Hematopoietic multipotent progenitor cell treated with erythropoietin and hydrocortisone succinate and interleukin-3 and kit ligand, for 8 days (in vitro differentiated cells): ENCODE measurements at regions not wholly inside any gene's neighbourhood (a gene's known extent, or its start where the extent isn't known, plus 50 kb on each side); places are given as distances from the start of the nearest gene placed in this dataset.

Experiments used
- DNase-seq: peaks from one replicate; pipeline ENCODE4 v3.0.0-alpha.2; 2015

DNA sequence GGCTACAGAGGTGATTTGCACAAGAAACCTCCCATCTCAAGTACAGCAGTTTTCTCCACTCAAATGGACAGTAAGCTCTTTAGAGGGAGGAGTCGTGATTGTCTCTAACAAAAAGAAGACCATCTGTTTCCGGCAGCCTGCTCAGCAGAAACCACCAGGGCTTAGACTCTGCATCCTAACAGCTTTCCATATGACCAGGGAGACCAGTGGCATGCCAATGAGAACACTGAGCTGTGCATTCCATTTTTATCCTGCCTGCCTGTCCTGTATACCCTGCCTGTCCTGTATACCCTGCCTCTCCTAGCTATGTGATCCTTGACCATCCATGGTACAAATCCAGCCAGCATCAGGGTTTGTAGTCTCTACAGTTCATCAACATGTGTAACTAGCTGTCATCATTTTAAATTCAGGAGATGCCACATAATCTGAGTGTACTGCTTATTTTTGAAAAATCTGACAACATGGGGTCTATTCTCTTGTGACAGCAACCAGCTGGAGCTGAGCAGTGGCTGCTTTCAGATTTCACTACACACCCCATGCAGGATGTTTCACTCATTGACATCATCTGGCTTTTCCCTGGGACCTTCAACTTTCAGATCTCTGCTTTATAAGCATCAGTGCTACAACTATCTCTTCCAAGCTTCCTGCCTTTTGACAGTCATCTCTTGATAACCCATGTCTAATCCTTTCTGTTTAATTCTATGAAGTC, 50.5 kb upstream of the POU2AF2 start:
- DNase-seq, result no peak

DNA sequence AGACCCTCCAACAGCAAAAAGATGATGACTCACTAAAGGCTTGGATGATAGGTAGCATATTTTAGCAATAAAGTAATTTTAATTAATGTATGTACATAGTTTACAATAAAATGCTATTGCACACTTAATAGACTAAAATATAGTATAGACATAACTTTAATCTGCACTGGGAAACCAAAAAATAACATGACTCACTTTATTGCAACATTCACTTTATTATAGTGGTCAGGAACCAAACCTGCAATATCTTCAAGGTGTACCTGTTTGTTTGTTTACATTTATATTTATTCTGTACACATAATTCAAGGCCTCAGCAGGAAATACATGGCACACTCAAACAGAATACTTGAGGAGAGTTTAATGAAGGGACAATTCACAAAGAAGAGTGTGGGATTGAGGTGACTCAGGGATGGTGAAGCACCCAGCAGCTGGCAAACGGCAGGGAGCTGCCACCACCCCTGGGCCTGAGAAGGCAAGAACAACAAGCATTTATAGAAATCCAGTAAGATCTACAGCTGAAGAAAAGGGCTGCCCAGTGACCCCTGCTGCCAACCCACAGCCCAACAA, 51.5 kb upstream of the POU2AF2 start:
- DNase-seq, result no peak

DNA sequence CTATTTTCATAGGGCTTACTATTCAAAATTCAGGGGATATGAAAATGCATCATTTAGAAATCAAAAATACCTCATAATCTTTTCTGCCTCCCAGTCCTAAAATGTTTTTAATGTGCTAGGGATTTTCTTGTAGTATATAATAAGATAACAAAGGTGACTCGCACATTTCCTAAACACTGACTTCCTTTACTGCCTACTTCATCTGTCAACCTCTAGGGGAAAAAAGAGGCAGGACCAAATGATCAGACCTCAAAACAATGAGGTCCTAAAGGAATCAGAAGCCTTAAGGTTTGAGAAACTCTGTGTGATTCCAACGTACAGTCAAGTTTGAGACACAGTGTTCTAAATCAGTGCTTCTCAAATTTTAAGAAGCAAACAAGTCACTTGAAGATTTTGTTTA, 56.1 kb upstream of the POU2AF2 start:
- DNase-seq, result no peak

DNA sequence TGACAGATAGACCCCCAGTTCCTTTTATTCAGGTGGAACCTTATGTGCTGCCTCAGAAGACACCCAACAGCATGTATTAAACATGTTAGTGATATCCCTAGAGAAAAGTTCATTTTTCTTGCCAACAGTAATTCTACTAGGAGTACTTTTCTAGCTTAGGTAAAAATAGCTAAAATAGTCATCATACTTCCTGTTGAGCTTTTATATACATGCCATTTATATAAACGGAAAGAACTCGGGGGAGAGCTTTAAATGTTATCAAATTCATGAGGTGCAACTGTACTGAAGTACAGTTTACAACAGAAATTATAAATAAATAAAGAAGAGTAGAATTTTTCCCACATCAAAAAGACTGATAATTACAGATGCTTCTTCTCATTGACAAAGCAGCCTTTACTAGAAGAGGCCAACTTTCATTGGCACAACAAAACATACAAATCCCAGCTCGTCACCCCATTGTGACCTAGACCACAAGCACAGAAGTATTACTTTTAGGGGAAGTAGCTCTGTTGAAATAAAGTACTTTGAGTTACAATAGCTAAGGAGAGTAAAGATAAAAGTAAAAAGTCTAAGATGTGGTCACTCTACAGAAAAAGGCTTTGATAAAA, 59.1 kb upstream of the POU2AF2 start:
- DNase-seq, result no peak

DNA sequence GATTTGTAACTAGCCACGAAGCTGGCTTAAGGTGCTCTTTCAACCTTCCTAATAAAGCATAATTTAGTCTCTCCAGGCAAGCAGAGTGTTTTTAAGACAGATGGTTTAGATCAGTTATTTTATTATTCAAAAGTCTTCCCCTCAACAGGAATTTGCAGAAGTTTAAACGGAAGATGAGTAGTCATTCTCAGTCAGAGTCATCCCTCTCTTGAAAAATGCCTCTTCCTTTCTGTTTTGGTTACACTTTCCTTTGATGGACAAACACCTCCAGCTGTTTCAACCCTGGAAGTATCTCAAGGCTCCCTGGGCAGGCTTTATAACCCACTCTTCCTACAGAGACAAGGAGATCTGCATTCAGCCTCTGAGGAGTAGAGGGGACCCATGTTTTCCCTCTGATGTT, 60.3 kb upstream of the POU2AF2 start:
- DNase-seq, result no peak

DNA sequence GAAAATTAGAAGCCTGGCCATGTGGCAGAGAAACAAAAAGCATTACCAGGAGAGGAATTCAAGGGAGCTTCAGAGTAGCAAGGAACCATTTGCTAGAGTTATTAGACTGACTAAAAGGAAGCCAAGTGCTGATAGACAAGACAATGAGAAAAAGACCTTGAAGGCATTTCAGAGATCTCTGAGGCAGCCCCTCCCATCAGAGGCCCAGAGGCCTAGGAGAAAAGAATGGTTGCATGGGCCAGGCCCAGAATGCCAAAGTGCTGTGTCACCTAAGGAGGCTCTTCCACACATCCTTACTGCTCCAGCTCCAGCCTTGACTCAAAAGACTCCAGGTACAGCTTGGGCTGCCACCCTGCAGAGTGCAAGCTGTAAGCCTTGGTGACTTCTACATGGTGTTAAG, 61.8 kb upstream of the POU2AF2 start:
- DNase-seq, result no peak

DNA sequence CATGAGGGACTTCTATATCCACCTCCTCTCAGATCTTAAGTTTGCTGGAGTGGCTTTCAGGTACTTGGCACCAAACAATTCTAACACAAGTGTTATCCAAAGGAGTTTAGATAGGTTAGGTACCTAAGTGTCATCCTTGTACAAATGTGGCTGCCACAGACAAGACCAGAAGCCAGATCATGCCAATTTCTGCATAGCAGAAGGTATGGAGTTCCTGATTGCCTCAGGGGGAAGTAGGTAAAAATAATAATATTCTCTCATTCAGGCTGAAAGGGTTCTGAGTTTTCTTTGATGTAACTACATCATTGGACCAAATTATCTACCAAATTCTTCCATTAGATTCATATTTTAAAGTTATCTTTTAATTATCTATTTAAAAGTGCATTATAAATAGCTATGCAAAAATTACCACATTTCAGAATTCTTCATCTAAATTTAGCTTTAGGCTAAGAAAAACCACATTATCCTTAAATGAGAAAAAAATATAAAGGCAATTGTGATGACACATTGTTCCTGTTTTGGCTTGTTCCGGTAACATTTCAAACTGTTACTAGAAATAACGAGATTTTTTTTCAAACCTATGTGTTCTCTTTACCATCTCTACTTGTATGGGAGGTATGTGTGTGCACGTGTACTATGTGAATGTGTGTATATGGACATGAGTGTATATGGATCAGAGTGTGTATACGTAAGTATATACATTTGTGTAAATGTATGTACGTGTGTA, 66.2 kb upstream of the POU2AF2 start:
- no peak for DNase-seq

DNA sequence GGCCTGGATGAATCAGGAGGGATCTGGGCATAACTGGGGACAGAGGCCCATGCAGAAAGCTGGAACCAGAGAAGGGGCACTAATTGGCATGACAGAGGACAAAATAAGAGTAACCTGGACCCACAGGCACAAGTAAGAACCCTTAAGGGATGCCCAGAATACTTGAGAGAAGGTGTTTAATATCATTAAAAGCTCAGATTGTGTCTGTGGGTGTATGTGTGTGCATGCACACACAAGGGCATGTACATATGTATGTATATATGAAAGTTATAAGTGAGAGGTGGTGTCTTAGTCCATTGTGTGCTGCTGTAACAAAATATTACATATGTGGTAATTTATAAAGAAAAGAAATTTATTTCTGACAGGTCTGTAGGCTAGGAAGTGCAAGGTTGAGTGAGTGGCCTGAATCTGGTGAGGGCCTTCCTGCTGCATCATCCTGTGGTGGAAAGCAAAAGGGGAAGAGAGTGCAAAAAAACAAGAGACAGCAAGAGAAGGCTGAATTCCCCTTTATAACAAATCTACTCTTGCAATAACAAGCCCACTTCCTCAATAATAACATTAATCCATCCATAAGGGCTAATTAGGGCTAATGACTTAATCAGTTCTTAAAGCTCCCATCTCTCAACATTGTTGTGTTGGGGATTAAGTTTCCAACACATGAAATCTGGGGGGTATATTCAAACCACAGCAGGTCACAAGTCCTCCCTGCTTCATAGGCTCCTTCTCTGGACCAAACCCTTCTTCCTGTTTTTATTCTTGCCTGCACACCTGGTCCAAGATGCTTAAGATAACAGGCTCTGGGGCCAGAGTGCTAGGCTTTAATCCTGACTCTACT, 68.3 kb upstream of the POU2AF2 start:
- no peak for DNase-seq

DNA sequence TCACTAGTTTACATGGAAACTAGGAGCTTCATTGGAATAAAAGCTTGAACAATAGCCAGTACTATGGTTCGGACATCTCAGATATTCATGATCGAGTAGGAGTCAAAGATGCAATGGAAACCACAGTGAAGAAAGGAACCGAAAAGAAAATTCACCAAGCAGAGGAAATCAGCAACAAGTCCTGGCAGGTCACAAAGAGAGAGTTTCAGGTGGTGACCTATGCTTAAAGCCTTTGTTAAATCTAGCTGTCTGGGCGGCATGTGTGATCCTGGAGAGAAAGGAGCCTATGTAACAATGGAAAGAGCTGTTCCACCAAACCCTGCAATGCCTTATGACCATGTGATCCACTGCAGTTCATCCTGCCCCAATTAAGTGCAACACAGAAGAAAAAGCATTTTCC, 68.9 kb upstream of the POU2AF2 start:
- DNase-seq, result no peak

DNA sequence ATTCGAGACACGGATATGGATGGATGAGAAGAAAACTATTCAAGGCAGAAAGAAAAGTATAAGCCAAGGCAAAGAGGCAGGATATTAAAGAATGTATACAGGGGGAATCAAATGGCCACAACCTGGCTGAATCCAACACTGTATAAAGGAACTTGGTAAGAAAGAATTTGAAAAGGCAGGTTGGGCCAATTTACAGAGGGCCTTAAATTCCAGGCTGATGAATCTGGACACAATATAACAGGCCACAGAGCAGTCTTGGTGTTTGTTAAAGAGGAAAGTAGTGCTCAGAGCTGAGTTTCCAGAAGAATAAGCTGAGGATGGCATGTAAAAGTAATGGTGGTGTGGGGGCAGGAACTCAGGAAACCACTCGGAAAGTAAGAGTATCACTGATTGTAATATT, 72.3 kb upstream of the POU2AF2 start:
- DNase-seq, result no peak

DNA sequence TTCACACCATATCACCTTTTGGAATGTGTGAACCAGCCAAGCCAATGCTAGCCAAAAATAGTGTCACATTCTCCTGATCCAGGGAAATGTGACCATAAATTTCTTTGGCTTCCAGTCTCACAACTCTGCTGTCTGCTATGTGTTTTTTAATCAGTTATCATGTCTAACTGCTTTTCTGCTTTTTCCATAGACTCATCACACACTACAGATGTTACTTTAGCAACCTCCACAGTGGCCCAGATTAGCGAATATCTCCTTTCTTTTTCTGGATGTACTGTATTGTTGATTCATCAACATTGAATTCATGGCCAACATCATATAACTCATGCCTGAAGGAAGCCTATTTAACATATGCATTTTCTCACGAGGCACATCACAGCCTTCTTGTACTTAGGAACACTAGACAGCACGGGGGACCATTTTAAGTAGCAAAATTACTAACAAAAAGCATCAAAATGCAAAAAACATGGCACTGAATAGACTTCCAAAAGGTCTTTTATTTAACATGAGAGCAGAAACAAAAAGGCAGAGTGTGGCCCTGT, 73.1 kb upstream of the POU2AF2 start:
- no peak for DNase-seq

DNA sequence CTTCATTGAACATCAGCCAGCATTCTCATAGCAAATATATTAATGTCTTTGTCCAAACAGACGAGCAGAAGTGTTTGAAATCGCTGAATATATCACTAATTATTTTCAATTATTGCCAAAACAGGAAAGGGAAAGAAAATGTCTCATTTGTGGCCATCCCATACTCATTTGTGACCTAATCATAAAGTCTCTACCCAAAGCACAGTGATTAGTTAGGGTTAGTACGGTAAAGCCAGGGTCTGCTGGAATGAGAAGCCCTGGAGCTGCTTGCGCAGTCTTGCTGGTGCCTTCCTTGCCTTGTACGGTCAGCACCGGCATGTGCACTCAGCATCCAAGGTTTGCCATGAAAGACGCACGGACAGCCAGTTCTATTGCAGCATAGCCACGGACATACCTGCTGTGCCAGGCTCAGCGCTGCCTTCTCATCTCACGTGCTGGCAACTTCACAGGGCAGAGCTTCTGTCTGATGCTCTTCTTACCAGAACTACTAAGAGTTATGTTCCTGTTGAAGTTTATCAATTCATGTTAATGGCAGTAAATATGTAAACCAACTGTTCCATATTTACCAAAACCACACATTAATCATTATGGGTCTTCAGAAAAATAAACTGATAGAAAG, 74.7 kb upstream of the POU2AF2 start:
- no peak for DNase-seq

DNA sequence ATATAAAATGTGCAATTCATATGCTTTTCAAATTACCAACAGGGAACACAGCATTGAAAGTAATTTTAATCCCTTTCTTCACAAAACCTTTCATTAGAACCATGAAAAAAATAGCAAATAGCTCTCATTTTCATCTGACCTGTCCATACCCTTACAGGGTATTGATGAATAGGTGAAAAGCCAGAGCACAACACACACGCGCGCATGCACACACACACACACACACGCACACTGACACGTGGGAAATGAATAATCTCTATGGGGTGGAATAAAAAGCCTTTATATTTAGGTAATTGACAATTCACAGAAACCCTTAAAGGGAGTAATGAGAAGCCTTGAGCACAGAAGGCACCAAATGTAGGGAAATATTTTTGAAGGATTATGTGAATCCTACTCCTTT, 76.2 kb upstream of the POU2AF2 start:
- DNase-seq, result no peak

DNA sequence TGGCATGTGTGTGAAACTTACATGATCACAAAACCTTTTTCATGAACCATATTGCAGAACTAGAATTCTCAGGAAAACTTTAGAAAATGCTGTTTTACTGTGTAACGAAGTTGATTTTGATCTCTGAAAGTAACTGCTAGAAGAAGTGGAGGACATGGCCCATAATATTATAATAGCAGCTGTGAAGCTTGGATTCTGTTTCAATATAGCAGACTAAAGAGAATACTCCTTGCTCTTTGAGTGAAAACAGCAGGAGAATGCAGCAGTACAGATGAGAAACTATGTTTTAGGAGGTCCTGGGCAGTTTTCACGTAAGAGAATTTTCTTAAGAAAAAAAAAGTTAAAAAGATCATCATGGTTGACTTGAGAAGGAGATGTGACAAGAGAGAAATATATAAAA, 76.7 kb upstream of the POU2AF2 start:
- no peak for DNase-seq

DNA sequence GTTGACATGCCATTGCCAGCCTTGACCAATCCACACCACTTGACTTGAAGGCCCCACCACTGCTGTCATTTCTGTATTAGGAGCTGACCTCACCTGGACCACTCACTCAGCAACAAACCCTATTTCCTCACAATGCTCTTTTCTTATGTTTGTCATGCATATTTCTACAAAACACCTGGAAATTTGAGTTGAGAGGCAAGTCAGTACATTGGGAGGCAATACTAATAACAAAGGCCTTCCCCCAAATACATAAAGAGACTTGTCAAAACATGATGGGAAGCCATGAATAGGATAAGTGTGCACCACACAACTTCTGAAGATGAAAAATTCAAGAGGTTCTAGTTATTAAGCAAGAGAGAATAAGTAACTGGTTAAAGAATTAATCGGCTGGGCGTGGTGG, 77.9 kb upstream of the POU2AF2 start:
- no peak for DNase-seq

DNA sequence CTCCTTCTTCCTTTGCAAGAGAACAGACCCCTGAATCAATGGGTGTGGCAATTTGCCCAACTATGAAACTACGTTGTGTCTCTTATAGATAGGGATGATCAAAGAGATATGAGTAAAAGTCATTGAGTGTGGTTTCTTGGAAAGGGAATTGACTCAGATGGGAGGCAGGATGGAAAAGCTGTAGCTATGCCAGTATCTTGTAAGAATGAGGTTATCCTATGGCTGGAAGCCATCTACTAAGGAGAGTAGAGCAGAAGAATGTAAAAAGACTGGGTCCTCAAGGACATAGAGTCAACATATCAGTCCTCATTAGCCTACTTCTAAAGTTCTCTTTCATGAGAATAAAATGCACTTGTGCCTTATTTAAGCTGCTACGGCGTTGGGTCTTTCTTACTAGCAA, 78.9 kb upstream of the POU2AF2 start:
- peak; percentile 18 for DNase-seq

DNA sequence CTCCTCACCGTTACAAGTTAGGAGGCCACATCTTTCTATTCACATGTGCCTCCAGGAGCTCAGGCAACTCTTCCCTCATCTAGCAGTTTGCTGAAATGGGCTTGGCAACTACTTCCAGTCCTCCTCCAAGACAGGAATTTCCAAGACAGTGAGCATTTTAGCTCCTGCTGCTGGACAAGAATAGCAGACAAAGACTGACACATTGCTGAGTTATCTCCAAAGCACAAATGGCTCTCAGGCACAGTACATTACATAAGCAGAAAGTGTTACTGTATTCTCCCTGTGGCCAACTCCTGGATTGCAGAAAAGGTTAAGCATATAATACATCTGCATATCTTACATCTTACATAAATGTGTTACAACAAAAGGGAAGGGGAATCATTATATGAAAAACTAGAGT, 83.2 kb upstream of the POU2AF2 start:
- DNase-seq, result no peak

DNA sequence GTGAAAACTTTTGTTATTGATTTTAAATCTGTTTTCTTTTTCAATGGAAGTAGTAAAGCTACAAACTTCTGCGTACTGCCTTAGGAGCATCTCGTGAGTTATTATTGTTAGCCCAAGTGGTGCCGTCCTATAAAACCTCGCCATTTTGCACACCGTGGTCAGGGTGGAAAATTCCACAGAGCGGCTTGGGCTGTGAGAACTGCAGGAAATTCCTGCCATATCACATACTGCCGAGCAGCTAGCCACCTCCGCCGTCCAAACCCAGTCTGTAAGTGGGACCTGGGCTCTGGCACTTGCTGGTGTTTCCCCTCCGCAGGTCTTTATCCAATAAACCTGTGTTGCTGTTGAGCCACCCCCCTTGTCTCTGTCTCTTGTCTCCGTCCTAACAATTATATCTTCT, 88.0 kb upstream of the POU2AF2 start:
- DNase-seq, result no peak

DNA sequence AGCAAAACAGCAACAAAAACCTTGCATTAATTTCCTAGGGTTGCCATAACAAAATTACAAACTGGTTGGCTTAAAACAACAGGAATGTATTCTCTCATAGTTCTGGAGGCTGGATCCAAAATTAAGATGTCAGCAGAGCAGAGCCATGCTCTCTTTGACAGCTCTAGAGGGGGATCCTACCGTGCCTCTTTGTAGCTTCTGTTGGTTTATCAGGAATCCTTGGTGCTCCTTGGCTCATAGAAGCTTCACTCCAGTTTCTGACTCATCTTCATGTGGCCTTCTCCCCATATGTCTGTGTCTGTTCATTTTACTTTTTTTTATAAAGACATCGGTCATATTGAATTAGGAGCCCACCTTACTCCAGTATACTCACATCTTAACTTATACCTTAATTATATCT, 90.5 kb upstream of the POU2AF2 start:
- no peak for DNase-seq

DNA sequence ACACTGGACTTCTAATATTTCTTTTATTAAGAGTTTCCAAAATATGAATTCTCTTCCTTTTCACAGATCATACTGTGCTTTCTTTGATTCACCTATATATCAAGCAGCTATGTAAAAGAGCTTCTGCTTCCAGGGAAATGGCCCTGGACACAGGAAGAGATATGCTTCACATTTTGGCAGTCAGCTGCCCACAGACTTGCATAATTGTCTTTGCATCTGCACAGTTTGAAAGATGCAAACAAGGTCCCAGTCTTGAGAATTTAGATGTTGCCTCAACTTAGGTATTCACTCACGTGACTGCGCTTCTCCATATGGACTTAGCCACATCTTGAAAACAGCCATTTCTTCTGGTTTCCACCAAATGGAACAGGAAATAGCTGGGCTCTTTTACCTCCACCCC, 92.3 kb upstream of the POU2AF2 start:
- DNase-seq, result no peak

DNA sequence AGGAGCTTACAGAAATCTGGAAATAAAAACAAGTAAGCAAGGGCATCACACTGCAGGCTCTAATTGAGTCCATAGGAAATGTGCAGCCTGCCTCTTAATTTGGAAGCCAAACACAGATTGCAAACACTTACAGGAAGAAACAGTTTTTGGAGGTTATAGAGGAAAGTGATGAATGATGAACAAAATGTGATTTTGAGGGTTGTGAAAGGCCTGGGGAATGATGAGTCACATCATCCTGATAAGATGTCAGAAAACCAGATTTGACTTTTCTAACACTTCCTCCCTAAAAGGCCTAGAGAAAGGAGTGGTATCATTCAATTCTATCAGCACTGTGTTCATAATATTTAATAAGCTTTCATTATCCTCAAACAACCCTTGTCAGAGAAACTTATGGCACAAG, 96.6 kb upstream of the POU2AF2 start:
- no peak for DNase-seq

DNA sequence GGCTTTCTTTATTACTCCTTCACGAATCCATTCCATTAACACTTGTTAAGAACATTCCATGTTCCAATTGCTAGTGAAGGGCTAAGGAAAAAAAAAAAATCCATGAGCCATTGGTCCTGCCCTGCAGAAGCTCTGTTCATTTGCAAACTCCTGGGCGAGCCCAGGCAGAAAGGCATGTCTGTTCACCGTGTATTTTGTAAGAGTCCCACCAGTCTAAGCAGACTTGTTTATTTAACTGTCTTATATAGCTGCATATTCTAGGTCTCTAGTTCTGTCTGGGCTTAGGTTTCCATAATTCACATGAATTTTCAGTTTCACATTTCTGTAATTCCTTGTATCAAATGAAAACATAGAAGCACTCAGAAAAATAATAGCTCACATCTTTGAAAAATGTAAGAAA, 97.4 kb upstream of the POU2AF2 start:
- DNase-seq, result no peak

DNA sequence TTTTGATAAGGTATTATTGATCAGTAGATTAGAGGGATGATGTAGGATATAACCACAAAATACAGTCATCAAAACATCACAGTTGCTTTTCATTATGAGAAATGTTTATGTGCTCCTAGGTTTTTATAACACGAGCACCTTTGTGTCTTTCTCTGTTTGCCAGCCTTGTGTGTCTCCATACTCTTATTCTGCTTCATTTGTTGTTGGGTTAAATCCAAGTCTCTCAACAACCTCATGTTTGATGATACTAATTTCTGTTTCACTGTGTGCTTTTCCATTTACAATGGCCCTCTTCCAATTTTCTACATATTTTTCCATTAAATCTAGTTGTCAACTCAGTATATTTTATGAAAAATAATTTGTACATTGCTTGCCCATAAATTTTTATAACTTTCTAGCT, 107.7 kb upstream of the POU2AF2 start:
- DNase-seq, result no peak
